Panc1 (cell line): ENCODE measurements at regions not wholly inside any gene's neighbourhood (a gene's known extent, or its start where the extent isn't known, plus 50 kb on each side); places are given as distances from the start of the nearest gene placed in this dataset.

Source experiments
- ATAC-seq: fragments of 200-7000 bp; cut with Tn5 transposase; 2 replicates; pipeline ENCODE4 v1.9.1; 2020; ENCODE audit warnings: mild to moderate bottlenecking, moderate library complexity
- BruUV-seq: library from RNA; stranded (reverse); fragments of 400-500 nt; replicated peaks from 2 replicates; lab custom pipeline; 2021; lab: Mats Ljungman, UMichigan
- CTCF ChIA-PET: fragments of 300-600 bp; sonication (Branson Sonifier 250); formaldehyde crosslinking; loops from one replicate; lab custom pipeline; 2022; ENCODE audit warnings: antibody characterized with exemption; lab: Charles Lee
- POLR2A ChIA-PET: fragments of 300-600 bp; sonication (Branson Sonifier 250); formaldehyde crosslinking; loops from one replicate; lab custom pipeline; 2022; ENCODE audit warnings: antibody characterized with exemption; lab: Charles Lee
- DNase-seq: peaks from one replicate; pipeline ENCODE4 v3.0.0-alpha.2; 2010; ENCODE audit warnings: low read depth, low spot score
- H3K27ac ChIP-seq: 2 replicates; pipeline ENCODE4 v1.5.1; 2011; ENCODE audit warnings: mild to moderate bottlenecking, low read length, inconsistent platforms
- H3K27me3 ChIP-seq: fragments of 200-500 bp; sonication (Bioruptor generic); 2 replicates; pipeline ENCODE4 v1.6.0; 2014; ENCODE audit warnings: low read length, inconsistent platforms; ENCODE audit not compliant: control insufficient read depth, insufficient read depth
- H3K36me3 ChIP-seq: fragments of 200-500 bp; sonication (Bioruptor generic); 2 replicates; pipeline ENCODE4 v1.5.1; 2014; ENCODE audit warnings: inconsistent platforms, mild to moderate bottlenecking, low read length, moderate library complexity; ENCODE audit not compliant: control insufficient read depth, insufficient read depth
- H3K4me1 ChIP-seq: 2 replicates; pipeline ENCODE4 v1.5.1; 2011; ENCODE audit warnings: inconsistent platforms, mild to moderate bottlenecking, low read length, moderate library complexity; ENCODE audit not compliant: control insufficient read depth, insufficient read depth
- H3K4me3 ChIP-seq, 2 experiments: 2 replicates each; pipeline ENCODE4 v1.5.1; 2011 to 2012; ENCODE audit warnings: low read depth in 2 of 2, low read length in 2 of 2, mild to moderate bottlenecking in 2 of 2, inconsistent platforms in 1 of 2, moderate library complexity in 1 of 2
- H3K9me3 ChIP-seq: fragments of 200-500 bp; sonication (Bioruptor generic); 2 replicates; pipeline ENCODE4 v1.5.1; 2014; ENCODE audit warnings: low read depth, mild to moderate bottlenecking, inconsistent platforms, low read length, moderate library complexity; ENCODE audit not compliant: control insufficient read depth, insufficient read depth
- POLR2AphosphoS5 ChIP-seq: IDR thresholded peaks from 2 replicates; pipeline ENCODE4 v1.6.1; 2012; ENCODE audit warnings: mild to moderate bottlenecking, low read depth, low read length, moderate library complexity
- SIN3A ChIP-seq: IDR thresholded peaks from 2 replicates; pipeline ENCODE4 v1.6.1; 2012; ENCODE audit warnings: low read depth, mild to moderate bottlenecking, low read length, moderate library complexity, borderline replicate concordance; ENCODE audit not compliant: insufficient read depth
- TCF7L2 ChIP-seq: IDR thresholded peaks from 2 replicates; pipeline ENCODE4 v1.6.1; 2011; ENCODE audit warnings: mild to moderate bottlenecking, low read depth, low read length, inconsistent platforms
- in situ Hi-C: cut with HindIII; loops from 2 replicates; pipeline ENCODE4 v1.10.0; 2016; ENCODE audit warnings: low sequenced_read_pairs, low pct_unique_long_range_greater_than_20kb
- intact Hi-C: fragments of 100-400 bp; cut with micrococcal nuclease; formaldehyde crosslinking; loops from one replicate; pipeline ENCODE4 v1.10.0; 2022; ENCODE audit not compliant: unreplicated experiment
- TF ChIP-seq, protein P1 (sequence below), 2 experiments: IDR thresholded peaks; 2 replicates each; pipeline ENCODE4 v1.6.1; 2011 to 2012; ENCODE audit warnings: low read depth in 2 of 2, control low read depth in 1 of 2, low read length in 1 of 2, mild to moderate bottlenecking in 1 of 2, moderate library complexity in 1 of 2; ENCODE audit not compliant: insufficient read depth in 1 of 2
- TF ChIP-seq, protein P2 (sequence below): fragments of 450-650 bp; IDR thresholded peaks from 2 replicates; pipeline ENCODE4 v1.5.1; 2017; ENCODE audit warnings: mild to moderate bottlenecking

DNA sequence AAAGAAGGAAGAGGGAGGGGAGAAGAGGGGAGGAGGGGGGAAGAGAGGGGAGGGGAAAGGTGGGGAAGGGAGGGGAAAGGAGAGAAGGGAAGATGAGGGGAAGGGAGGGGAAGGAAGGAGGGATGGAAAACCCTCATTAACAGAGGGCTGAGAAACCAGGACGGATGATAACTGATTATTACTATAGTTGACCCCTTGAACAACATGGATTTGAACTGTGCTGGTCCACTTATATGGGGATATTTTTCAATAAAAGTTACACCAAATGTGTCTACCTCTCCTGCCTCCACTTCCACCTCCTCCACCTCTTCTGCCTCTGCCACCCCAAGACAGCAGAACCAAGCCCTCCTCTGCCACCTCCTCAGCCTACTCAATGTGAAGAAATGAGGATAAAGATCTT, 184.1 kb upstream of the ARID1B start:
- in situ Hi-C loops: no loop called here
- intact Hi-C loops: no loop called here
- ATAC-seq: no peak
- TF ChIP-seq TCF7L2 (no peak), SIN3A (no peak), POLR2AphosphoS5 (no peak)
- TF ChIP-seq, protein P1, sequence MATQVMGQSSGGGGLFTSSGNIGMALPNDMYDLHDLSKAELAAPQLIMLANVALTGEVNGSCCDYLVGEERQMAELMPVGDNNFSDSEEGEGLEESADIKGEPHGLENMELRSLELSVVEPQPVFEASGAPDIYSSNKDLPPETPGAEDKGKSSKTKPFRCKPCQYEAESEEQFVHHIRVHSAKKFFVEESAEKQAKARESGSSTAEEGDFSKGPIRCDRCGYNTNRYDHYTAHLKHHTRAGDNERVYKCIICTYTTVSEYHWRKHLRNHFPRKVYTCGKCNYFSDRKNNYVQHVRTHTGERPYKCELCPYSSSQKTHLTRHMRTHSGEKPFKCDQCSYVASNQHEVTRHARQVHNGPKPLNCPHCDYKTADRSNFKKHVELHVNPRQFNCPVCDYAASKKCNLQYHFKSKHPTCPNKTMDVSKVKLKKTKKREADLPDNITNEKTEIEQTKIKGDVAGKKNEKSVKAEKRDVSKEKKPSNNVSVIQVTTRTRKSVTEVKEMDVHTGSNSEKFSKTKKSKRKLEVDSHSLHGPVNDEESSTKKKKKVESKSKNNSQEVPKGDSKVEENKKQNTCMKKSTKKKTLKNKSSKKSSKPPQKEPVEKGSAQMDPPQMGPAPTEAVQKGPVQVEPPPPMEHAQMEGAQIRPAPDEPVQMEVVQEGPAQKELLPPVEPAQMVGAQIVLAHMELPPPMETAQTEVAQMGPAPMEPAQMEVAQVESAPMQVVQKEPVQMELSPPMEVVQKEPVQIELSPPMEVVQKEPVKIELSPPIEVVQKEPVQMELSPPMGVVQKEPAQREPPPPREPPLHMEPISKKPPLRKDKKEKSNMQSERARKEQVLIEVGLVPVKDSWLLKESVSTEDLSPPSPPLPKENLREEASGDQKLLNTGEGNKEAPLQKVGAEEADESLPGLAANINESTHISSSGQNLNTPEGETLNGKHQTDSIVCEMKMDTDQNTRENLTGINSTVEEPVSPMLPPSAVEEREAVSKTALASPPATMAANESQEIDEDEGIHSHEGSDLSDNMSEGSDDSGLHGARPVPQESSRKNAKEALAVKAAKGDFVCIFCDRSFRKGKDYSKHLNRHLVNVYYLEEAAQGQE (IDR thresholded peaks at IDR 0.05; ENCODE audit: insufficient read depth in 1 of 2, low read depth in 2 of 2, low read length in 1 of 2): no peak
- TF ChIP-seq, protein P2, sequence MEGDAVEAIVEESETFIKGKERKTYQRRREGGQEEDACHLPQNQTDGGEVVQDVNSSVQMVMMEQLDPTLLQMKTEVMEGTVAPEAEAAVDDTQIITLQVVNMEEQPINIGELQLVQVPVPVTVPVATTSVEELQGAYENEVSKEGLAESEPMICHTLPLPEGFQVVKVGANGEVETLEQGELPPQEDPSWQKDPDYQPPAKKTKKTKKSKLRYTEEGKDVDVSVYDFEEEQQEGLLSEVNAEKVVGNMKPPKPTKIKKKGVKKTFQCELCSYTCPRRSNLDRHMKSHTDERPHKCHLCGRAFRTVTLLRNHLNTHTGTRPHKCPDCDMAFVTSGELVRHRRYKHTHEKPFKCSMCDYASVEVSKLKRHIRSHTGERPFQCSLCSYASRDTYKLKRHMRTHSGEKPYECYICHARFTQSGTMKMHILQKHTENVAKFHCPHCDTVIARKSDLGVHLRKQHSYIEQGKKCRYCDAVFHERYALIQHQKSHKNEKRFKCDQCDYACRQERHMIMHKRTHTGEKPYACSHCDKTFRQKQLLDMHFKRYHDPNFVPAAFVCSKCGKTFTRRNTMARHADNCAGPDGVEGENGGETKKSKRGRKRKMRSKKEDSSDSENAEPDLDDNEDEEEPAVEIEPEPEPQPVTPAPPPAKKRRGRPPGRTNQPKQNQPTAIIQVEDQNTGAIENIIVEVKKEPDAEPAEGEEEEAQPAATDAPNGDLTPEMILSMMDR: no peak
- POLR2A ChIA-PET: no interaction called here
- CTCF ChIA-PET: no interaction called here
- Histone ChIP-seq H3K4me3 (no peak overlapping the region), H3K36me3 (no peaks in the 10 kb centered on the region), H3K4me1 (no peaks in the 10 kb centered on the region; the same call in 1 of the 2 replicates), H3K27ac (no peak overlapping the region), H3K9me3 (no peaks in the 10 kb centered on the region), H3K27me3 (peaks cover 2% of the 10 kb centered on the region; the same call in 1 of the 2 replicates)
- DNase-seq: no peak
- BruUV-seq: no TSS peak

DNA sequence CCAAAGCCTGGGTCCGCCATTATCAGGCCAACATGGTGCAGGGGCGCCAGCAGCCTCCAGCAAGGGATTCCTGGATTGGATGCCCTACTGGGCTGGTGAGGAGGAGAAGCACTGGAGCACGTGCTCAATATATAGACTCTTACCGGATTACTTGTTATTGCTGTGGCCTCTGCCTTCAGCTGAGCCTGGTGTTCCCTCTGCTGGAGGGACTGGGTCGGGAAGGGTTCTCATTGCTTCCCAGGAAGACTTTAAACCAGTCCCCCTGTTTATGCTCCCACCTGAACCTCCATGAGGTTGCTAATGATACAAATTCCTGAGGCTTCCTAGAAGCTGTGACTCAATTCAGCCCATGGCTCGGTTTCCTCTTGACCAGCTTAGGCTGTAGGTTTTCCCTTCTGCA, 186.7 kb upstream of the ARID1B start:
- Histone ChIP-seq H3K4me3 (no peak overlapping the region), H3K4me1 (no peaks in the 10 kb centered on the region; the same call in 1 of the 2 replicates), H3K27ac (no peak overlapping the region), H3K9me3 (no peaks in the 10 kb centered on the region), H3K27me3 (peaks cover 2% of the 10 kb centered on the region; the same call in 1 of the 2 replicates), H3K36me3 (no peaks in the 10 kb centered on the region)
- no TSS peak for BruUV-seq
- TF ChIP-seq, protein P2: no peak
- TF ChIP-seq POLR2AphosphoS5 (no peak), SIN3A (no peak)
- CTCF ChIA-PET: no interaction called here
- intact Hi-C loops (no loop called here), in situ Hi-C loops (no loop called here)
- DNase-seq (no peak), ATAC-seq (no peak)
- POLR2A ChIA-PET: no interaction called here
